HFFc6 (cell line): ENCODE measurements at regions not wholly inside any gene's neighbourhood (a gene's known extent, or its start where the extent isn't known, plus 50 kb on each side); places are given as distances from the start of the nearest gene placed in this dataset.

Experiments used
- DNase-seq: peaks from one replicate; pipeline ENCODE4 v3.0.0-alpha.2; 2018
- H3K27ac Mint-ChIP-seq: 2 replicates; pipeline ENCODE4 v1.8.0; 2020; ENCODE audit warnings: mild to moderate bottlenecking, mixed read lengths
- H3K27me3 Mint-ChIP-seq: 2 replicates; pipeline ENCODE4 v1.8.0; 2021; ENCODE audit warnings: mild to moderate bottlenecking, moderate library complexity, mixed read lengths; ENCODE audit not compliant: insufficient read depth
- H3K36me3 Mint-ChIP-seq: 2 replicates; pipeline ENCODE4 v1.8.0; 2021; ENCODE audit warnings: low read depth, mixed read lengths
- H3K4me1 Mint-ChIP-seq: 2 replicates; pipeline ENCODE4 v1.8.0; 2020; ENCODE audit warnings: low read depth, mixed read lengths
- H3K4me3 Mint-ChIP-seq: 2 replicates; pipeline ENCODE4 v1.8.0; 2020; ENCODE audit warnings: mild to moderate bottlenecking, moderate library complexity, mixed read lengths
- H3K9me3 Mint-ChIP-seq: 2 replicates; pipeline ENCODE4 v1.8.0; 2020; ENCODE audit warnings: mild to moderate bottlenecking, mixed read lengths
- CTCF ChIP-seq: fragments of 200-600 bp; sonication (generic); IDR thresholded peaks from 2 replicates; pipeline ENCODE4 v1.5.0; 2021; ENCODE audit warnings: antibody characterized with exemption, mild to moderate bottlenecking

- no peak overlapping the region for H3K27ac Mint-ChIP-seq
- TF ChIP-seq CTCF: no peak
- no peaks in the 10 kb centered on the region; the same call in 1 of the 2 replicates for H3K9me3 Mint-ChIP-seq
- H3K4me3 Mint-ChIP-seq: no peak overlapping the region
- DNase-seq: peak; percentile 1
- peaks cover 17% of the 10 kb centered on the region for H3K36me3 Mint-ChIP-seq
- H3K4me1 Mint-ChIP-seq: peaks cover 5% of the 10 kb centered on the region; the same call in 1 of the 2 replicates
- peaks cover 2% of the 10 kb centered on the region; the same call in 1 of the 2 replicates for H3K27me3 Mint-ChIP-seq
These were observed 78.0 kb upstream of the SH3BP4 start for GRCh38 chr2:234873828-234874173.

GRCh38 chr2:234873103-234873827, 78.6 kb upstream of the SH3BP4 start:
- no peaks in the 10 kb centered on the region; the same call in 1 of the 2 replicates for H3K9me3 Mint-ChIP-seq
- no peak for DNase-seq
- H3K27me3 Mint-ChIP-seq: peaks cover 2% of the 10 kb centered on the region; the same call in 1 of the 2 replicates
- H3K36me3 Mint-ChIP-seq: peaks cover 17% of the 10 kb centered on the region
- no peak for TF ChIP-seq CTCF
- H3K4me1 Mint-ChIP-seq: peaks cover 5% of the 10 kb centered on the region; the same call in 1 of the 2 replicates
- no peak overlapping the region for H3K4me3 Mint-ChIP-seq
- no peak overlapping the region for H3K27ac Mint-ChIP-seq

- DNase-seq: no peak
- Mint-ChIP-seq H3K4me1 (peaks cover 5% of the 10 kb centered on the region; the same call in 1 of the 2 replicates), H3K27ac (no peak overlapping the region), H3K36me3 (peaks cover 5% of the 10 kb centered on the region; the same call in 1 of the 2 replicates), H3K27me3 (peaks cover 2% of the 10 kb centered on the region; the same call in 1 of the 2 replicates), H3K4me3 (no peak overlapping the region), H3K9me3 (no peaks in the 10 kb centered on the region)
- TF ChIP-seq CTCF: no peak
These were observed 81.8 kb upstream of the SH3BP4 start for GRCh38 chr2:234869969-234870368.

- no peaks in the 10 kb centered on the region for H3K9me3 Mint-ChIP-seq
- TF ChIP-seq CTCF: no peak
- H3K27ac Mint-ChIP-seq: no peak overlapping the region
- H3K4me1 Mint-ChIP-seq: peaks cover 5% of the 10 kb centered on the region
- no peak for DNase-seq
- H3K4me3 Mint-ChIP-seq: no peak overlapping the region
- H3K36me3 Mint-ChIP-seq: peaks cover 5% of the 10 kb centered on the region; the same call in 1 of the 2 replicates
- no peaks in the 10 kb centered on the region; the same call in 1 of the 2 replicates for H3K27me3 Mint-ChIP-seq
These were observed 82.7 kb upstream of the SH3BP4 start for GRCh38 chr2:234869164-234869563.

GRCh38 chr2:234867882-234868285, 83.9 kb upstream of the SH3BP4 start:
- no peak for TF ChIP-seq CTCF
- peaks cover 14% of the 10 kb centered on the region for H3K4me1 Mint-ChIP-seq
- DNase-seq: no peak
- H3K36me3 Mint-ChIP-seq: peaks cover 3% of the 10 kb centered on the region; the same call in 1 of the 2 replicates
- no peaks in the 10 kb centered on the region; the same call in 1 of the 2 replicates for H3K27me3 Mint-ChIP-seq
- H3K27ac Mint-ChIP-seq: no peak overlapping the region
- H3K4me3 Mint-ChIP-seq: no peak overlapping the region
- no peaks in the 10 kb centered on the region for H3K9me3 Mint-ChIP-seq
